ENCODE measurements at regions not wholly inside any gene's neighbourhood (a gene's known extent, or its start where the extent isn't known, plus 50 kb on each side); places are given as distances from the start of the nearest gene placed in this dataset.

DNA sequence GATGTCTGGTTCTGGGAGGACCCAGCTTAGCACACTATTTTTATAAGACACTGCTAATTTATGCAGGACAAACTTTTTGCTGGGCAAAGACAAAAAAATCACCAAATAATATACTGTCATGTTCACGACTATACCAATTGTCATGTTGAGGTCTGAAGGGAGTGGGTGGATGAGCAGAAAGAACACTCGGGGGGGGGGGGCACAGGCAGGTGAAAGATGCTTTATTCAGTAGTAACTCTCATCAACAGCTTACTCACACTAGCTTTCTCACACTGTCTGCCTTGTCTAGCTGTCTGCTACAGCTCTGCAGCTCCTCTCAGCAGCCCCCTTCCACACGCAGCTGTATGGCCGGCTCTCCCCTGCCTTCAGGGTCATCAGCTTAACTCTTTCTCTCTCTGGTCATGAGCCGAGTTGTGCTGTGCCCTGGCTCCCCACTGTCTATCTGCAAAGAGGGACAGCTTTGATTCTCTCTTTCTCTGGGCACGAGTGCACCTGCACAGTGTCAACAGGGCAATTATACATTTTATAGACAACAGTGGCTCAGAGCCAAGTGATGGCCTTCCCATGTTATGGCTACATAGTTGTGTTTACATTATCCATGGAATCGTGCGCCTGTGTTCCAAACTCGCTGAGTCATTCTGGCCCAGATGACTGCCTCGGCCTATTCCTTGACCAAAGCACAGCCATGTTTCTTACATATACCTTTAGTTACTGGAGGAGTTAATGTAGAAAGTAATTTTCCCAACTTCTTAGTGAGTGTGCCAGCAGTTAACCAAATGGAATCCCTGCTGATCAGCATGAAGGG is 187.7 kb upstream of the PRSS16 start:
- peaks cover 10% of the 10 kb centered on the region for H3K27me3 Mint-ChIP-seq (ENCODE audit: insufficient read depth)
- H3K36me3 Mint-ChIP-seq (ENCODE audit: low read depth), result no peaks in the 10 kb centered on the region
- H3K27ac Mint-ChIP-seq, result no peak overlapping the region
- intact Hi-C loops (cut with micrococcal nuclease), result no loop called here
- no peaks in the 10 kb centered on the region for H3K4me1 Mint-ChIP-seq (ENCODE audit: low read depth)
- H3K9me3 Mint-ChIP-seq, result no peaks in the 10 kb centered on the region
- no peak for DNase-seq (ENCODE audit: low spot score)
- no peak overlapping the region for H3K4me3 Mint-ChIP-seq

DNA sequence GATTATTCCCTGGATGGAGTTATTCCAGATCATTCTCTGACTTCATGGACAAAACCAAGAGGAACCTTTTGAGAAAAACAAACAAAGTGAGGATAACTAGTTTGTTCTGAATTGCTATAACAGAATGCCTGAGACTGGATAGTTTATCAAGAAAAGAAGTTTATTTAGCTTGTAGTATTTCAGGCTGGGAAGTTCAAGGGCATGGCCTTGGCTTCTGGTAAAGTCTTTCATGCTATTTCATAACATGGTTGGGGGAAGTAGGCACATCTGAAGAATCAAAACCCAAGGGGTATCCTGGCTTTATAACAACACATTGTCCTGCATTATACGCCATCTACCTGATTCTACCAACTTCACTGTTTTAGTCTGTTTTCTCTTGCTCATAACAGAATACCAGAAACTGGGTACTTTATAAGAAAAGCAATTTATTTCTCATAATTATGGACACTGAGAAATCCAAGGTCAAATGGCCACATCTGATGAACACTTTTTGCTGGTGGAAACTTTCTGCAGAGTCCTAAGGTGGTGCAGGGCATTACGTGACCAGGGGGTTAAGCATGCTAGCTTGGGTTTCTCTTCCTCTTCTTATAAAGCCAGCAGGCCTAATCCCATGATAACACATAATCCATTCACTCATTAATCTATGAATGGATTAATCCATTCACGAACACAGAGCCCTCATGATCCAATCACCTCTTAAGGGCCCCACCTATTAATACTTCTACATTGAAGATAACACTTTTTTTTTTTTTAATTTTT is 186.1 kb upstream of the PRSS16 start:
- H3K4me3 Mint-ChIP-seq, result no peak overlapping the region
- no peaks in the 10 kb centered on the region for H3K9me3 Mint-ChIP-seq
- H3K4me1 Mint-ChIP-seq (ENCODE audit: low read depth), result no peaks in the 10 kb centered on the region
- H3K27ac Mint-ChIP-seq, result no peak overlapping the region
- intact Hi-C loops (cut with micrococcal nuclease), result no loop called here
- peaks cover 5% of the 10 kb centered on the region for H3K27me3 Mint-ChIP-seq (ENCODE audit: insufficient read depth)
- H3K36me3 Mint-ChIP-seq (ENCODE audit: low read depth), result no peaks in the 10 kb centered on the region
- no peak for DNase-seq (ENCODE audit: low spot score)

DNA sequence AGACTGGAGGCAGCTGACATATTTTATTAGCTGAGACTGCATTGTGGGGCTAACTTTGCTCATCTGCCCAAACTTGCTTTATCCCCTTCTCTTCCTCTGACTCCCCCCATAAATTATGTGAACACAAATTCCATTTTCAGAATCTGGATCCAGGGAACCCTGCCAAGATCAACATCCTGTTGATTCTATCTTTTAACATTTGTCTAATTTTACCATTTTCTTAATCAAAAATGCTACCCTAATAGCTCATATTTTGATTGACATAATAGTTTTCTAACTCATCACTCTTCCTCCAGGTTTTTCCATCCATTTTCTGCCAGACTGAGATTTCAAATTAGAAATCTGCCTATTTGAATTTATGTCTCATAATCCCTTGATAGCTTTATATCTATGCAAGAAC is 184.7 kb upstream of the PRSS16 start:
- DNase-seq (ENCODE audit: low spot score), result no peak
- intact Hi-C loops (cut with micrococcal nuclease), result no loop called here
- Mint-ChIP-seq H3K27me3 (ENCODE audit: insufficient read depth) (peaks cover 4% of the 10 kb centered on the region), H3K9me3 (no peaks in the 10 kb centered on the region), H3K4me1 (ENCODE audit: low read depth) (no peaks in the 10 kb centered on the region), H3K4me3 (no peak overlapping the region), H3K36me3 (ENCODE audit: low read depth) (no peaks in the 10 kb centered on the region), H3K27ac (no peak overlapping the region)

DNA sequence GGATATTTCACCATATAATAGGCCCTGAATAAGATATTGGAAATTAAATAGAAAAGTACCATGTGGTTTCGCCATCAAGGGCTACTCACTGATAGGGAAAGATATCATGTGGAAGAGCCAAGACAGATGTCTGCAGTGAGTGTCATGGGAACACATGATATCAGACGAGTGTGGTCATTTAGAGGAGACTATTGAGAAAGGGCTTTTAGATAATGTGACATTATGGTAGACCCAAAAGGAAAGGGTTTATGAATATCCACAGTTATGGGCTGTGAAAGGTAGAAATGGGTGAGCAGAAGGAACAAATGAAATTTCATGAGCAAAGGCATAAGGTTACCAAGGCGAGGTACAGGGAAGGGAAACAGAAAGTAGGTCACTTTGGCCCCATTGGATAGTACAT is 182.3 kb upstream of the PRSS16 start:
- Mint-ChIP-seq H3K4me3 (no peak overlapping the region), H3K27ac (no peak overlapping the region), H3K9me3 (no peaks in the 10 kb centered on the region), H3K4me1 (ENCODE audit: low read depth) (no peaks in the 10 kb centered on the region), H3K36me3 (ENCODE audit: low read depth) (no peaks in the 10 kb centered on the region), H3K27me3 (ENCODE audit: insufficient read depth) (peaks cover 4% of the 10 kb centered on the region)
- DNase-seq (ENCODE audit: low spot score), result no peak
- intact Hi-C loops (cut with micrococcal nuclease), result no loop called here

DNA sequence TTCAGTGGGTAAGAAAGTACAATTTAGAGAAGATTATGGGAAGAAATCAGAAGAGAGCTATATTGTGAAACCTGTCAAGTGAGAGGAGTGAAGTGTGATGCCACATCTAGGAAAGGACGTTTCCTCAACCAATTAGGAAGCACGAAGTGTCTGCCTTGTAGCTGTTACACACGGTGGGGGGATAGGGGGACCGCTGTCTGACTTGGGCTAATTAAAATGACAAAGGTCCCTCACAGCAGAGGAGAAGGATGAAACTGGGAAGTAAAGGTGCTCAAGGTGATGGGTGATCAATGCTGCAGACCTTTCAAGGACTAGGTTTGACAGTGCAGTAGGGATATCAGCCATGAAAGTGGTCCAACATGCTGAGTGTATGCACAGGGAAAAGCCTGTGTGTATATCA is 181.1 kb upstream of the PRSS16 start:
- Mint-ChIP-seq H3K9me3 (no peaks in the 10 kb centered on the region), H3K27me3 (ENCODE audit: insufficient read depth) (peaks cover 9% of the 10 kb centered on the region), H3K4me1 (ENCODE audit: low read depth) (no peaks in the 10 kb centered on the region), H3K36me3 (ENCODE audit: low read depth) (no peaks in the 10 kb centered on the region), H3K4me3 (no peak overlapping the region), H3K27ac (no peak overlapping the region)
- no peak for DNase-seq (ENCODE audit: low spot score)
- intact Hi-C loops (cut with micrococcal nuclease), result no loop called here

DNA sequence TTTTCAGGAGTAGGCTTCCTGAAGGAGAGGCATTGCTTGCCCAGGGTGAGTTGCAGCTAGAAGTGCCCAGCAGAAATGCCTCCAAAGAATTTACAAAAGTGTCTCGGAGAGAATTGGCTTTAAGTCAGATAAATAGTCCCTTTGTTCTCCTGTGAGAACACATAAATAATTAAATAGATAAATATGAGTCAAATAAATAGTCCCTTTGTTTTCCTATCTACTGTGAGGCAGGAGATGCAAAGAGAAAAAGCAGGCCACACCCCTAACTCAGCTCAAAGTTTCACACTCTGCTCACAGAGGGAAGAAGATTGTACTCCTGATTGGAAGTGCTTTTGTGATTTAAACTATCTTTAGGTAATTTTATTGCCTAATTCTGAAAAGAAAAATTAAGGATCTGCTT is 180.7 kb upstream of the PRSS16 start:
- Mint-ChIP-seq H3K36me3 (ENCODE audit: low read depth) (no peaks in the 10 kb centered on the region), H3K27me3 (ENCODE audit: insufficient read depth) (peaks cover 9% of the 10 kb centered on the region), H3K4me3 (no peak overlapping the region), H3K9me3 (no peaks in the 10 kb centered on the region), H3K4me1 (ENCODE audit: low read depth) (no peaks in the 10 kb centered on the region), H3K27ac (no peak overlapping the region)
- intact Hi-C loops (cut with micrococcal nuclease), result no loop called here
- DNase-seq (ENCODE audit: low spot score), result no peak

DNA sequence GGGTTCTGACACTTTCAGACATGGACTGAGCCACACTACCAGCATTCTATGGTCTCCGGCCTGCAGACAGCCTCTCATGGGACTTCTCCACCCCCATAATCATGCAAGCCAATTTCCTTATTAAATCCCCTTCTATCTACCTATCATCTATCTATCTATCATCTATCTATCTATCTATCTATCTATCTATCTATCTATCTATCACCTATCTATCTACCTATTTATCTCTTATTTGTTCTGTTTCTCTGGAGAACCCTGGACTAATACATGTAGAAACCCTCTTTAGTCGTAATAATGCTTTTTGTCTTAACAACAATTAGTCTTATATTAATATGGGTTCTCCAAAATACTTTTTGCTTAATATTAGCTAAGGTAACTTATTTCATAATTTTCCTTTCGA is 174.1 kb upstream of the PRSS16 start:
- no peaks in the 10 kb centered on the region for H3K36me3 Mint-ChIP-seq (ENCODE audit: low read depth)
- H3K27ac Mint-ChIP-seq, result no peak overlapping the region
- no peak for DNase-seq (ENCODE audit: low spot score)
- H3K4me1 Mint-ChIP-seq (ENCODE audit: low read depth), result peaks cover 2% of the 10 kb centered on the region
- no peak overlapping the region for H3K4me3 Mint-ChIP-seq
- intact Hi-C loops (cut with micrococcal nuclease), result no loop called here
- no peaks in the 10 kb centered on the region for H3K9me3 Mint-ChIP-seq
- H3K27me3 Mint-ChIP-seq (ENCODE audit: insufficient read depth), result peaks cover 12% of the 10 kb centered on the region

DNA sequence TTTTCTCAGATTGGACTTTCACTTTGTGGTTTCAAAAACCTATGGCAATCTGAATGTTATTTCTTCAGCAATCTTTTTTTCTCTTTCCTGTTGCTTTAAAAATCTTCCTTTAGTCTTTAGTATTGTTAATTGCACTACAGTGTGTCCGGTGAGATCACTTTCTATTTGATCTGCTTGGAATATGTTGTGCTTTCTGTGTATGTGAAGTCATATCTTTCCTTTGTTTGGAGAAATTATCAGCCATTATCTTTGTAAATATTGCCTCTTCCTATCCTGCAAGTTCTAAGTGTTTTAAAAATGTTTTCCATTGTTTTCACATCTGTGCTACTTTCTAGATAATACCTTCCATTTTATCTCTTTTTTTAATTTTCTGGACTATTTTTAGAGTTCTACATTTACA is 171.4 kb upstream of the PRSS16 start:
- Mint-ChIP-seq H3K4me3 (no peak overlapping the region), H3K36me3 (ENCODE audit: low read depth) (no peaks in the 10 kb centered on the region), H3K9me3 (no peaks in the 10 kb centered on the region), H3K4me1 (ENCODE audit: low read depth) (peaks cover 9% of the 10 kb centered on the region), H3K27ac (no peak overlapping the region), H3K27me3 (ENCODE audit: insufficient read depth) (peaks cover 20% of the 10 kb centered on the region)
- intact Hi-C loops (cut with micrococcal nuclease), result loop anchor here (5.0 kb wide), 1 partner anchor 734 kb away; no protein-coding TSS in a partner anchor
- no peak for DNase-seq (ENCODE audit: low spot score)

DNA sequence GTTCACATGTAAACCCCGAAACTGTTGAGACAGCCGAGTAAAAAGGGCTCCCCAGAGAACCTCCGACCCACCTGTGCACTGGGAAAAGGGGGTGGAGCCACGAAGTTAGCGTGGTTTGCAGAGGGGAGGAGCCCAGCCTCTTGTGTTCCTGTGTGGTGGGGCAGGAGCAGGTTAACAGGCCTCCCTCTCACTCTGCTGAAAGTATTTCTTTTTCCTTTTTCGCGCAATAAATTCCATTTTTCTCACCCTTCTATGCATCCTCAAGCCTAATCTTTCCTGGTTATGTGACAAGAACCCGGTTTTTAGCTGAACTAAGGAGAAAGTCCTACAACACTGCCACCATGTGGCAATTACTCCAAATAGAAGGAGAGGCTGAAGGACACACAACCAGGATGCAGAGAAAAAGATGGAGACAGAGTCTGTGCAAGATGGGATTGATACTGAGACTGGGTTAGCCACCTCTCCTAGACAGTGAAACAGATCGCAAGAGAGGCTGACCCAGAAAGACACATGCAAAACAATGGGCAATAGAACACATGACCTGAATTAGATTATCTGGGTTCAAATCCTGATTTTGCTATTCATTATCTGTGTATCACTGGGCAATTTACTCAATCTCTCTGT is 168.7 kb upstream of the PRSS16 start:
- no peak overlapping the region for H3K27ac Mint-ChIP-seq
- peaks cover 35% of the 10 kb centered on the region for H3K27me3 Mint-ChIP-seq (ENCODE audit: insufficient read depth)

DNA sequence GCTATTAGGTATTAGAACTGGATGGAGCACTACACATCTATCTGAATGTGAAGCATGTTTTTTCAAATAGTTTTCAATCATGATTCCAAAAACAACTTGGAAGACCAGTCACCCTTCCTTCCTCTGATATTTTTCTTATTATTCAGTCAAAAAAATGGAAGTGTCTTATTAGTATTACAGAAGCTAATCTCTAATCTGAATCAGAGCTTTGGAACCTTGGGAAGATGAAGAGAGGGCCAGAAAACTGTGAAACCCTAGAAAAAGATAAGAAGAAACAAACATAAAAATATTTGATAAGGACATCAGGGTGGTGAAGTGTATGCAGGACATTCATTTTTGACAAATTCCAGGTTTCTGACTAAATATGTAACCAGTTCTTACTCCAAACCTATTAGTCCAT is 166.3 kb upstream of the PRSS16 start:
- H3K27ac Mint-ChIP-seq, result no peak overlapping the region
- no peak overlapping the region for H3K4me3 Mint-ChIP-seq
- no peaks in the 10 kb centered on the region for H3K36me3 Mint-ChIP-seq (ENCODE audit: low read depth)
- H3K27me3 Mint-ChIP-seq (ENCODE audit: insufficient read depth), result peaks cover 37% of the 10 kb centered on the region
- peaks cover 9% of the 10 kb centered on the region for H3K4me1 Mint-ChIP-seq (ENCODE audit: low read depth)
- H3K9me3 Mint-ChIP-seq, result no peaks in the 10 kb centered on the region
- intact Hi-C loops (cut with micrococcal nuclease), result no loop called here
- DNase-seq (ENCODE audit: low spot score), result no peak

More for the DNA sequence above, 168.7 kb upstream of the PRSS16 start:
- peaks cover 9% of the 10 kb centered on the region for H3K4me1 Mint-ChIP-seq (ENCODE audit: low read depth)
- H3K9me3 Mint-ChIP-seq, result no peaks in the 10 kb centered on the region
- no peaks in the 10 kb centered on the region for H3K36me3 Mint-ChIP-seq (ENCODE audit: low read depth)
- DNase-seq (ENCODE audit: low spot score), result no peak
- intact Hi-C loops (cut with micrococcal nuclease), result loop anchor here (1.0 to 5.0 kb wide), 2 partner anchors 472 to 737 kb away; no protein-coding TSS in a partner anchor
- peak overlapping the region; percentile 56 for H3K4me3 Mint-ChIP-seq

DNA sequence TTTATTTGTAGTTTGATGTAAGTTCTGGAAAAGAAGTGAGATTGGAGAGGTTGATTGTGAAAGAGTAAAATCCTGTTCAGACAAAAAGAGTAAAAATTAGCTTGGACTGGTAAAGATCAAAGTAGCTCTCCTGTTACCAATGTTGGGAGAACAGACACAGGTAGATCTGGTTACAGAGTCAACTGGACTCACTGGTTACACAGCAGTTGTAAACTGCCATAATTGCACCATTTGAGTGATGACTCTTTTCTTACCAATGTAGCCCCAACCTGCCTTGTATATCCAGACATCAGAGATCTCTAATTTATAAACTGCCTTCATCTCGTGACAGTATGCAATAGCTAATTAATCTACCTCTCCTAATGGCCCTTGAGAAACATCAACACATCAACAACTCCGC is 165.6 kb upstream of the PRSS16 start:
- H3K4me1 Mint-ChIP-seq (ENCODE audit: low read depth), result peaks cover 9% of the 10 kb centered on the region
- H3K36me3 Mint-ChIP-seq (ENCODE audit: low read depth), result no peaks in the 10 kb centered on the region
- peaks cover 37% of the 10 kb centered on the region for H3K27me3 Mint-ChIP-seq (ENCODE audit: insufficient read depth)
- no peaks in the 10 kb centered on the region for H3K9me3 Mint-ChIP-seq
- DNase-seq (ENCODE audit: low spot score), result no peak
- H3K27ac Mint-ChIP-seq, result no peak overlapping the region
- intact Hi-C loops (cut with micrococcal nuclease), result no loop called here
- H3K4me3 Mint-ChIP-seq, result no peak overlapping the region

DNA sequence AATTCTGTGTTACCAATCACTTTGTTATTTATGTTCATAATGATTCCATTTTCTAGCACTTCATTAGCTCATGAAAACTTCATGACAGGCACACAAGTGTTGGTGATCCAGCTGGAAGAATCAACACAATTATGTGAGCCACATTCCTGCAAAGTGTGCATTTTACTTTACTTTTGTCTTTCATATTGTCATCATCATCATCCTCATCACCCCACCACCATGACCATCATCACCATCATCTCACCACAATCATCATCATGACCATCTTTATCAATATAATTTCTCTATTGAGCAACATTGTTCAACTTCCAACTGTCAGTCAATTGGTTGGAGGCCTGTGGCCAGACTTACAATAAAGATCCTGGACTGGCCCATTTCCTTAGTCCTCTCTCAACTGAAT is 159.4 kb upstream of the PRSS16 start:
- peaks cover 45% of the 10 kb centered on the region for H3K27me3 Mint-ChIP-seq (ENCODE audit: insufficient read depth)

More for the DNA sequence above, 159.4 kb upstream of the PRSS16 start:
- no peak for DNase-seq (ENCODE audit: low spot score)
- H3K36me3 Mint-ChIP-seq (ENCODE audit: low read depth), result no peaks in the 10 kb centered on the region
- H3K4me3 Mint-ChIP-seq, result no peak overlapping the region
- peaks cover 11% of the 10 kb centered on the region for H3K4me1 Mint-ChIP-seq (ENCODE audit: low read depth)
- intact Hi-C loops (cut with micrococcal nuclease), result no loop called here
- no peak overlapping the region for H3K27ac Mint-ChIP-seq
- H3K9me3 Mint-ChIP-seq, result no peaks in the 10 kb centered on the region

Data from activated T-helper 1 cell treated with anti-CD3 and anti-CD28 coated beads, Interleukin-12 subunit alpha, Interleukin-12 subunit beta, Interleukin-2, Interleukin-4 antibody, amounts not matched to agents 30 ng/mL and 10 ng/mL and 1 ng/mL, durations not matched to agents 14 hours and 24 hours and 36 hours (primary cell).